GM23338 (cell line): ENCODE measurements at regions not wholly inside any gene's neighbourhood (a gene's known extent, or its start where the extent isn't known, plus 50 kb on each side); places are given as distances from the start of the nearest gene placed in this dataset.

ENCODE experiments used
- ATAC-seq: fragments of 200-7000 bp; cut with Tn5 transposase; 3 replicates; pipeline ENCODE4 v1.9.1; 2020
- DNase-seq: peaks from one replicate; pipeline ENCODE4 v3.0.0-alpha.2; 2015; ENCODE audit warnings: low spot score
- H2AFZ ChIP-seq: fragments of 200-600 bp; sonication (generic); 2 replicates; pipeline ENCODE4 v1.8.0; 2016; ENCODE audit warnings: antibody characterized with exemption, mild to moderate bottlenecking, moderate library complexity
- H3F3A ChIP-seq: fragments of 200-600 bp; sonication (generic); replicated peaks from 2 replicates; pipeline ENCODE4 v1.8.0; 2017; ENCODE audit warnings: antibody characterized with exemption, mixed run types, low read depth
- H3K27ac ChIP-seq: fragments of 200-600 bp; sonication (generic); 2 replicates; pipeline ENCODE4 v1.6.1; 2016; ENCODE audit warnings: low read depth
- H3K27me3 ChIP-seq: fragments of 200-600 bp; sonication (generic); 2 replicates; pipeline ENCODE4 v1.8.0; 2016; ENCODE audit warnings: mild to moderate bottlenecking, mixed run types, moderate library complexity; ENCODE audit not compliant: insufficient read depth
- H3K36me3 ChIP-seq: fragments of 200-600 bp; sonication (generic); 2 replicates; pipeline ENCODE4 v1.8.0; 2016; ENCODE audit warnings: mild to moderate bottlenecking; ENCODE audit not compliant: insufficient read depth
- H3K4me1 ChIP-seq: fragments of 200-600 bp; sonication (generic); 2 replicates; pipeline ENCODE4 v1.8.0; 2016; ENCODE audit warnings: mild to moderate bottlenecking, moderate library complexity; ENCODE audit not compliant: insufficient read depth
- H3K4me2 ChIP-seq: fragments of 200-600 bp; sonication (generic); 2 replicates; pipeline ENCODE4 v1.7.1; 2017; ENCODE audit warnings: mixed run types
- H3K4me3 ChIP-seq: fragments of 200-600 bp; sonication (generic); 2 replicates; pipeline ENCODE4 v1.6.1; 2016; ENCODE audit warnings: mixed run types
- H3K79me2 ChIP-seq: fragments of 200-600 bp; sonication (generic); replicated peaks from 2 replicates; pipeline ENCODE4 v1.8.0; 2017; ENCODE audit warnings: mild to moderate bottlenecking; ENCODE audit not compliant: insufficient read depth
- H3K9me2 ChIP-seq: fragments of 200-600 bp; sonication (generic); 2 replicates; pipeline ENCODE4 v1.8.0; 2017; ENCODE audit not compliant: insufficient read depth
- H4K20me1 ChIP-seq: fragments of 200-600 bp; sonication (generic); replicated peaks from 2 replicates; pipeline ENCODE4 v1.8.0; 2017; ENCODE audit warnings: mild to moderate bottlenecking; ENCODE audit not compliant: insufficient read depth
- H3K27ac Mint-ChIP-seq: 2 replicates; pipeline ENCODE4 v1.8.0; 2020; ENCODE audit warnings: inconsistent platforms, mild to moderate bottlenecking, moderate library complexity, mixed read lengths
- H3K27me3 Mint-ChIP-seq: 3 replicates; pipeline ENCODE4 v1.8.0; 2022; ENCODE audit warnings: low read depth, mild to moderate bottlenecking, moderate library complexity, mixed read lengths, inconsistent platforms; ENCODE audit not compliant: insufficient read depth, poor library complexity
- H3K36me3 Mint-ChIP-seq: 3 replicates; pipeline ENCODE4 v1.8.0; 2021; ENCODE audit warnings: low read depth, mild to moderate bottlenecking, inconsistent platforms, moderate library complexity, mixed read lengths
- H3K4me1 Mint-ChIP-seq: 3 replicates; pipeline ENCODE4 v1.8.0; 2020; ENCODE audit warnings: mild to moderate bottlenecking, inconsistent platforms, mixed read lengths
- H3K4me3 Mint-ChIP-seq: 3 replicates; pipeline ENCODE4 v1.8.0; 2021; ENCODE audit warnings: moderate library complexity, mild to moderate bottlenecking, inconsistent platforms, mixed read lengths
- H3K9me3 Mint-ChIP-seq: 3 replicates; pipeline ENCODE4 v1.8.0; 2020; ENCODE audit warnings: moderate library complexity, mild to moderate bottlenecking, inconsistent platforms, mixed read lengths
- CREB1 ChIP-seq: fragments of 250-450 bp; sonication (Bioruptor Pico); IDR thresholded peaks from 2 replicates; pipeline ENCODE4 v1.5.0; 2020; ENCODE audit warnings: low read depth, mild to moderate bottlenecking, moderate library complexity
- CTCF ChIP-seq, 2 experiments: fragments of 200-600 bp in 1 of 2; sonication (generic) in 1 of 2; conservative IDR thresholded peaks; 2 replicates each; pipeline versions ENCODE4 v1.5.1 to v1.6.1; 2016 to 2017; ENCODE audit warnings: antibody characterized with exemption in 2 of 2, low read depth in 2 of 2, mild to moderate bottlenecking in 2 of 2, moderate library complexity in 1 of 2
- ETS1 ChIP-seq: IDR thresholded peaks from 2 replicates; pipeline ENCODE4 v1.6.1; 2016; ENCODE audit warnings: antibody characterized with exemption
- EZH2 ChIP-seq: fragments of 200-600 bp; sonication (generic); IDR thresholded peaks from one replicate; pipeline ENCODE4 v1.8.0; 2017; ENCODE audit warnings: antibody characterized with exemption, mild to moderate bottlenecking, low read depth; ENCODE audit not compliant: unreplicated experiment
- EZH2phosphoT487 ChIP-seq: fragments of 200-600 bp; sonication (generic); IDR thresholded peaks from one replicate; pipeline ENCODE4 v1.8.1; 2018; ENCODE audit warnings: antibody characterized with exemption; ENCODE audit not compliant: unreplicated experiment
- JUNB ChIP-seq: IDR thresholded peaks from one replicate; pipeline ENCODE4 v1.6.1; 2016; ENCODE audit warnings: antibody characterized with exemption; ENCODE audit not compliant: unreplicated experiment
- NANOG ChIP-seq: IDR thresholded peaks from 2 replicates; pipeline ENCODE4 v1.6.1; 2016; ENCODE audit warnings: antibody characterized with exemption, borderline replicate concordance
- POLR2AphosphoS5 ChIP-seq: IDR thresholded peaks from 2 replicates; pipeline ENCODE4 v1.6.1; 2016; ENCODE audit warnings: antibody characterized with exemption, low read depth
- REST ChIP-seq: IDR thresholded peaks from one replicate; pipeline ENCODE4 v1.6.1; 2018; ENCODE audit warnings: antibody characterized with exemption; ENCODE audit not compliant: unreplicated experiment
- STAT1 ChIP-seq: IDR thresholded peaks from one replicate; pipeline ENCODE4 v1.6.1; 2016; ENCODE audit warnings: antibody characterized with exemption; ENCODE audit not compliant: unreplicated experiment
- ZNF114 ChIP-seq: fragments of 250-450 bp; sonication (Bioruptor Pico); IDR thresholded peaks from 2 replicates; pipeline ENCODE4 v1.5.0; 2020; ENCODE audit warnings: mild to moderate bottlenecking, moderate library complexity
- ZNF331 ChIP-seq: fragments of 250-450 bp; sonication (Bioruptor Pico); IDR thresholded peaks from 2 replicates; pipeline ENCODE4 v1.5.0; 2020; ENCODE audit warnings: low read depth, mild to moderate bottlenecking, moderate library complexity
- TF ChIP-seq, protein P1 (sequence below): fragments of 250-450 bp; sonication (Bioruptor Pico); IDR thresholded peaks from 2 replicates; pipeline ENCODE4 v1.5.0; 2020; ENCODE audit warnings: mild to moderate bottlenecking, moderate library complexity

- Mint-ChIP-seq H3K36me3 (no peaks in the 10 kb centered on the region), H3K27me3 (no peaks in the 10 kb centered on the region), H3K4me1 (no peaks in the 10 kb centered on the region), H3K4me3 (no peak overlapping the region), H3K27ac (no peak overlapping the region), H3K9me3 (no peaks in the 10 kb centered on the region)
- H3K27ac ChIP-seq: no peak overlapping the region
- no peaks in the 10 kb centered on the region for H3F3A ChIP-seq
- H3K4me3 ChIP-seq: no peak overlapping the region
- no peaks in the 10 kb centered on the region for H3K36me3 ChIP-seq
- H3K79me2 ChIP-seq: no peaks in the 10 kb centered on the region
- H2AFZ ChIP-seq: no peak overlapping the region
- no peaks in the 10 kb centered on the region for H4K20me1 ChIP-seq
- no peak for TF ChIP-seq EZH2phosphoT487
- TF ChIP-seq EZH2: no peak
- no peak for TF ChIP-seq ZNF331 (CRISPR knock-in tag)
- no peak for TF ChIP-seq ETS1
- no peak for TF ChIP-seq JUNB
- TF ChIP-seq CREB1: no peak
- no peak for TF ChIP-seq STAT1
- no peak for TF ChIP-seq POLR2AphosphoS5
- TF ChIP-seq, protein P1, sequence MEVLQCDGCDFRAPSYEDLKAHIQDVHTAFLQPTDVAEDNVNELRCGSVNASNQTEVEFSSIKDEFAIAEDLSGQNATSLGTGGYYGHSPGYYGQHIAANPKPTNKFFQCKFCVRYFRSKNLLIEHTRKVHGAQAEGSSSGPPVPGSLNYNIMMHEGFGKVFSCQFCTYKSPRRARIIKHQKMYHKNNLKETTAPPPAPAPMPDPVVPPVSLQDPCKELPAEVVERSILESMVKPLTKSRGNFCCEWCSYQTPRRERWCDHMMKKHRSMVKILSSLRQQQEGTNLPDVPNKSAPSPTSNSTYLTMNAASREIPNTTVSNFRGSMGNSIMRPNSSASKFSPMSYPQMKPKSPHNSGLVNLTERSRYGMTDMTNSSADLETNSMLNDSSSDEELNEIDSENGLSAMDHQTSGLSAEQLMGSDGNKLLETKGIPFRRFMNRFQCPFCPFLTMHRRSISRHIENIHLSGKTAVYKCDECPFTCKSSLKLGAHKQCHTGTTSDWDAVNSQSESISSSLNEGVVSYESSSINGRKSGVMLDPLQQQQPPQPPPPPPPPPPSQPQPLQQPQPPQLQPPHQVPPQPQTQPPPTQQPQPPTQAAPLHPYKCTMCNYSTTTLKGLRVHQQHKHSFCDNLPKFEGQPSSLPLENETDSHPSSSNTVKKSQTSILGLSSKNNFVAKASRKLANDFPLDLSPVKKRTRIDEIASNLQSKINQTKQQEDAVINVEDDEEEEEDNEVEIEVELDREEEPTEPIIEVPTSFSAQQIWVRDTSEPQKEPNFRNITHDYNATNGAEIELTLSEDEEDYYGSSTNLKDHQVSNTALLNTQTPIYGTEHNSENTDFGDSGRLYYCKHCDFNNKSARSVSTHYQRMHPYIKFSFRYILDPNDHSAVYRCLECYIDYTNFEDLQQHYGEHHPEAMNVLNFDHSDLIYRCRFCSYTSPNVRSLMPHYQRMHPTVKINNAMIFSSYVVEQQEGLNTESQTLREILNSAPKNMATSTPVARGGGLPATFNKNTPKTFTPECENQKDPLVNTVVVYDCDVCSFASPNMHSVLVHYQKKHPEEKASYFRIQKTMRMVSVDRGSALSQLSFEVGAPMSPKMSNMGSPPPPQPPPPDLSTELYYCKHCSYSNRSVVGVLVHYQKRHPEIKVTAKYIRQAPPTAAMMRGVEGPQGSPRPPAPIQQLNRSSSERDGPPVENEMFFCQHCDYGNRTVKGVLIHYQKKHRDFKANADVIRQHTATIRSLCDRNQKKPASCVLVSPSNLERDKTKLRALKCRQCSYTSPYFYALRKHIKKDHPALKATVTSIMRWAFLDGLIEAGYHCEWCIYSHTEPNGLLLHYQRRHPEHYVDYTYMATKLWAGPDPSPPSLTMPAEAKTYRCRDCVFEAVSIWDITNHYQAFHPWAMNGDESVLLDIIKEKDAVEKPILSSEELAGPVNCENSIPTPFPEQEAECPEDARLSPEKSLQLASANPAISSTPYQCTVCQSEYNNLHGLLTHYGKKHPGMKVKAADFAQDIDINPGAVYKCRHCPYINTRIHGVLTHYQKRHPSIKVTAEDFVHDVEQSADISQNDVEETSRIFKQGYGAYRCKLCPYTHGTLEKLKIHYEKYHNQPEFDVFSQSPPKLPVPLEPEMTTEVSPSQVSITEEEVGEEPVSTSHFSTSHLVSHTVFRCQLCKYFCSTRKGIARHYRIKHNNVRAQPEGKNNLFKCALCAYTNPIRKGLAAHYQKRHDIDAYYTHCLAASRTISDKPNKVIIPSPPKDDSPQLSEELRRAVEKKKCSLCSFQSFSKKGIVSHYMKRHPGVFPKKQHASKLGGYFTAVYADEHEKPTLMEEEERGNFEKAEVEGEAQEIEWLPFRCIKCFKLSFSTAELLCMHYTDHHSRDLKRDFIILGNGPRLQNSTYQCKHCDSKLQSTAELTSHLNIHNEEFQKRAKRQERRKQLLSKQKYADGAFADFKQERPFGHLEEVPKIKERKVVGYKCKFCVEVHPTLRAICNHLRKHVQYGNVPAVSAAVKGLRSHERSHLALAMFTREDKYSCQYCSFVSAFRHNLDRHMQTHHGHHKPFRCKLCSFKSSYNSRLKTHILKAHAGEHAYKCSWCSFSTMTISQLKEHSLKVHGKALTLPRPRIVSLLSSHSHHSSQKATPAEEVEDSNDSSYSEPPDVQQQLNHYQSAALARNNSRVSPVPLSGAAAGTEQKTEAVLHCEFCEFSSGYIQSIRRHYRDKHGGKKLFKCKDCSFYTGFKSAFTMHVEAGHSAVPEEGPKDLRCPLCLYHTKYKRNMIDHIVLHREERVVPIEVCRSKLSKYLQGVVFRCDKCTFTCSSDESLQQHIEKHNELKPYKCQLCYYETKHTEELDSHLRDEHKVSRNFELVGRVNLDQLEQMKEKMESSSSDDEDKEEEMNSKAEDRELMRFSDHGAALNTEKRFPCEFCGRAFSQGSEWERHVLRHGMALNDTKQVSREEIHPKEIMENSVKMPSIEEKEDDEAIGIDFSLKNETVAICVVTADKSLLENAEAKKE (CRISPR knock-in tag): no peak
- TF ChIP-seq REST: no peak
- no peak for TF ChIP-seq NANOG
- TF ChIP-seq CTCF (conservative IDR thresholded peaks at IDR 0.05; ENCODE audit: low read depth in 2 of 2): no peak
- no peak for TF ChIP-seq ZNF114 (CRISPR knock-in tag)
- DNase-seq (no peak), ATAC-seq (no peak)
- H3K4me2 ChIP-seq: no peak overlapping the region
- H3K9me2 ChIP-seq: no peaks in the 10 kb centered on the region; the same call in 1 of the 2 replicates
- H3K27me3 ChIP-seq: no peaks in the 10 kb centered on the region
- H3K4me1 ChIP-seq: no peaks in the 10 kb centered on the region
Observed at GRCh38 chr7:23887660-23888059, 177.6 kb downstream of the STK31 start.
